ENCODE measurements at regions not wholly inside any gene's neighbourhood (a gene's known extent, or its start where the extent isn't known, plus 50 kb on each side); places are given as distances from the start of the nearest gene placed in this dataset.
A peak's percentile ranks its signal among the peaks of the same experiment; 100 is the strongest.

DNA sequence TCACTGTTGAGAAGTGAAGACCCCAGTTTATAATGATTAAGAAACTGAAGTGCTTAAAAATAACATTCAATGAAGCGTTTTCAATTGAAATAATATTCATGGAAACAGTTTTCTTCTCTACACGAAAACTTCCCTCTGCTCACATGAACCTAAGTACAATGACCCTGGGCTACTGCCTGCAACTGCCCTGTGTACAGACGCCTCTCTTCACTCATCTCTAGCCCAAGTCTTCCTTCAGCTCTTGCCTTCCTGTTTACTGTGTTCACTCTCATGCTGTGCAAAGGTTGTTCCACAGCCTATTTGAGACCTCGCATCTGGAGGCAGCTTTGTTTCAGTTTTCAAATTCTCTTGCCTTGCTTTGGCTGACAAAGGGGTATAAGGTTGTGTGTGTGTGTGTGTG lies 100.8 kb downstream of the GRIN2B start:
- Histone ChIP-seq H3K9ac (ENCODE audit: low read depth in 1 of 2, low read length in 2 of 2) (no peak overlapping the region), H3K27me3 (ENCODE audit: control insufficient read depth in 4 of 4, insufficient read depth in 4 of 4, low read length in 3 of 4) (peaks cover 0 to 4% (median 0%) of the 10 kb centered on the region in 4 donors), H3K4me3 (ENCODE audit: low read depth in 1 of 3, low read length in 3 of 3) (no peak overlapping the region), H3K4me1 (ENCODE audit: control insufficient read depth in 4 of 4, insufficient read depth in 4 of 4, low read length in 3 of 4) (no peaks in the 10 kb centered on the region), H3K27ac (ENCODE audit: low read depth in 1 of 2, low read length in 2 of 2) (no peak overlapping the region), H3K36me3 (ENCODE audit: control insufficient read depth in 4 of 4, insufficient read depth in 3 of 4, low read depth in 1 of 4, low read length in 3 of 4) (no peaks in the 10 kb centered on the region), H3K9me3 (ENCODE audit: control insufficient read depth in 4 of 4, low read length in 3 of 4) (no peaks in the 10 kb centered on the region)
- TF ChIP-seq RXRA (IDR thresholded peaks at IDR 0.05) (peak; percentile 72 to 74), GABPA (IDR thresholded peaks at IDR 0.05 in 1 of 2, conservative IDR thresholded peaks at IDR 0.05 in 1 of 2) (no peak)
- TF ChIP-seq, protein P1, sequence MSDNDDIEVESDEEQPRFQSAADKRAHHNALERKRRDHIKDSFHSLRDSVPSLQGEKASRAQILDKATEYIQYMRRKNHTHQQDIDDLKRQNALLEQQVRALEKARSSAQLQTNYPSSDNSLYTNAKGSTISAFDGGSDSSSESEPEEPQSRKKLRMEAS (IDR thresholded peaks at IDR 0.05), result no peak
- TF ChIP-seq, protein P2, sequence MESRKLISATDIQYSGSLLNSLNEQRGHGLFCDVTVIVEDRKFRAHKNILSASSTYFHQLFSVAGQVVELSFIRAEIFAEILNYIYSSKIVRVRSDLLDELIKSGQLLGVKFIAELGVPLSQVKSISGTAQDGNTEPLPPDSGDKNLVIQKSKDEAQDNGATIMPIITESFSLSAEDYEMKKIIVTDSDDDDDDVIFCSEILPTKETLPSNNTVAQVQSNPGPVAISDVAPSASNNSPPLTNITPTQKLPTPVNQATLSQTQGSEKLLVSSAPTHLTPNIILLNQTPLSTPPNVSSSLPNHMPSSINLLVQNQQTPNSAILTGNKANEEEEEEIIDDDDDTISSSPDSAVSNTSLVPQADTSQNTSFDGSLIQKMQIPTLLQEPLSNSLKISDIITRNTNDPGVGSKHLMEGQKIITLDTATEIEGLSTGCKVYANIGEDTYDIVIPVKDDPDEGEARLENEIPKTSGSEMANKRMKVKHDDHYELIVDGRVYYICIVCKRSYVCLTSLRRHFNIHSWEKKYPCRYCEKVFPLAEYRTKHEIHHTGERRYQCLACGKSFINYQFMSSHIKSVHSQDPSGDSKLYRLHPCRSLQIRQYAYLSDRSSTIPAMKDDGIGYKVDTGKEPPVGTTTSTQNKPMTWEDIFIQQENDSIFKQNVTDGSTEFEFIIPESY (IDR thresholded peaks at IDR 0.05), result no peak
- 30% methylated on average over 4 of the region's 4 CpGs for WGBS
- DNase-seq (ENCODE audit: low spot score), result no peak

DNA sequence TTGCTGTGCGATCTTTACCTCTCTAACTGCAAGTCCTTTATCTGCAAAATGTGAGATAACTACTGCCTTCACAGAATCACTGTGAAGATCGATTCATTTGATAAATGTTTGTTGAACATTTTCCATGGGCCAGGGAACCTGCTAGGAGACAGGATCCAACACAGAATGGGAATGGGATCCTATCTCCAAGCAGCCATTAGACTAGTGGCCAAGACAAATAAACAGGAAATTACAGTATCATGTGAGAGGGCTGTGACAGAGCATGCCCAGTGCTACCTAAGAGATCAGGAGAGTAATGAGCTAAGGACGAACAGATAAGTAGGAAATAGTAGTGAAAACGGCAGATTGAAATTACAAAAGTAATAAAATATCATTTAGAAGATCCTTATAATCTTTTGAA lies 105.7 kb downstream of the GRIN2B start:
- Histone ChIP-seq H3K4me1 (ENCODE audit: control insufficient read depth in 4 of 4, insufficient read depth in 4 of 4, low read length in 3 of 4) (no peaks in the 10 kb centered on the region), H3K9me3 (ENCODE audit: control insufficient read depth in 4 of 4, low read length in 3 of 4) (no peaks in the 10 kb centered on the region), H3K4me3 (ENCODE audit: low read depth in 1 of 3, low read length in 3 of 3) (no peak overlapping the region), H3K36me3 (ENCODE audit: control insufficient read depth in 4 of 4, insufficient read depth in 3 of 4, low read depth in 1 of 4, low read length in 3 of 4) (no peaks in the 10 kb centered on the region), H3K27me3 (ENCODE audit: control insufficient read depth in 4 of 4, insufficient read depth in 4 of 4, low read length in 3 of 4) (no peaks in the 10 kb centered on the region), H3K27ac (ENCODE audit: low read depth in 1 of 2, low read length in 2 of 2) (no peak overlapping the region), H3K9ac (ENCODE audit: low read depth in 1 of 2, low read length in 2 of 2) (no peak overlapping the region)
- 78% methylated on average over 4 of the region's 4 CpGs for WGBS
- TF ChIP-seq RAD21 (IDR thresholded peaks at IDR 0.05) (no peak), HNF4G (IDR thresholded peaks at IDR 0.05) (no peak), SP1 (IDR thresholded peaks at IDR 0.05) (no peak)
- DNase-seq (ENCODE audit: low spot score), result no peak

DNA sequence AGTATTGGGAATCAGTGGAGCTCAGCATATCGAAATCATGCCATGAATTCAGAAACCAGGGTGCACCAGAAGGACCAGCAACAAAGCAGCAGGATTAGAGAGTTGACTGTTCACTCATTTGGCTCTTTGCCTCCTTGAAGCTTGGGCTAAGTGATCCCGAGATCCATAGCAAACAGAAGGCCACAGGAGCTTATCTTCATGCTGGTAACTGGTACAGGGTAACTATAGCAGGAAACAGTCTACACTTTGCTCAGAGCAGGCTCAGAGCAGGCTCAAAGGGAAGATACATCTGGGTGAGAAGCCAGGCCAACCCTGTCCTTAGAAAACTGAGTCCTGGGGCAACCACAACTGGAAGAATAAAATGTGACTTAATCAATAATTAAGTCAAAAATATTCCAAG lies 111.1 kb downstream of the GRIN2B start:
- H3K9ac ChIP-seq (ENCODE audit: low read depth in 1 of 2, low read length in 2 of 2), result no peak overlapping the region
- H3K9me3 ChIP-seq (ENCODE audit: control insufficient read depth in 4 of 4, low read length in 3 of 4), result no peaks in the 10 kb centered on the region
- no peak overlapping the region for H3K27ac ChIP-seq (ENCODE audit: low read depth in 1 of 2, low read length in 2 of 2)
- no peaks in the 10 kb centered on the region for H3K4me1 ChIP-seq (ENCODE audit: control insufficient read depth in 4 of 4, insufficient read depth in 4 of 4, low read length in 3 of 4)
- no peak for TF ChIP-seq RAD21 (IDR thresholded peaks at IDR 0.05)
- no peak for TF ChIP-seq SP1 (IDR thresholded peaks at IDR 0.05)
- TF ChIP-seq, protein P1 (IDR thresholded peaks at IDR 0.05), result no peak
- TF ChIP-seq, protein P3, sequence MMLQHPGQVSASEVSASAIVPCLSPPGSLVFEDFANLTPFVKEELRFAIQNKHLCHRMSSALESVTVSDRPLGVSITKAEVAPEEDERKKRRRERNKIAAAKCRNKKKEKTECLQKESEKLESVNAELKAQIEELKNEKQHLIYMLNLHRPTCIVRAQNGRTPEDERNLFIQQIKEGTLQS (IDR thresholded peaks at IDR 0.05), result no peak
- no peak for TF ChIP-seq YY1 (IDR thresholded peaks at IDR 0.05)
- TF ChIP-seq, protein P2 (IDR thresholded peaks at IDR 0.05), result no peak
- TF ChIP-seq JUND (IDR thresholded peaks at IDR 0.05), result no peak
- no peak for TF ChIP-seq TAF1 (conservative IDR thresholded peaks at IDR 0.05)
- TF ChIP-seq FOXA2 (IDR thresholded peaks at IDR 0.05), result no peak
- no peak for TF ChIP-seq HNF4G (IDR thresholded peaks at IDR 0.05)
- no peak for TF ChIP-seq FOXA1 (IDR thresholded peaks at IDR 0.05)
- no peak for TF ChIP-seq EGR1 (IDR thresholded peaks at IDR 0.05; ENCODE audit: low read depth in 2 of 2)
- no peak for TF ChIP-seq NR2F2 (IDR thresholded peaks at IDR 0.05)
- TF ChIP-seq RXRA (IDR thresholded peaks at IDR 0.05), result no peak
- TF ChIP-seq, protein P4, sequence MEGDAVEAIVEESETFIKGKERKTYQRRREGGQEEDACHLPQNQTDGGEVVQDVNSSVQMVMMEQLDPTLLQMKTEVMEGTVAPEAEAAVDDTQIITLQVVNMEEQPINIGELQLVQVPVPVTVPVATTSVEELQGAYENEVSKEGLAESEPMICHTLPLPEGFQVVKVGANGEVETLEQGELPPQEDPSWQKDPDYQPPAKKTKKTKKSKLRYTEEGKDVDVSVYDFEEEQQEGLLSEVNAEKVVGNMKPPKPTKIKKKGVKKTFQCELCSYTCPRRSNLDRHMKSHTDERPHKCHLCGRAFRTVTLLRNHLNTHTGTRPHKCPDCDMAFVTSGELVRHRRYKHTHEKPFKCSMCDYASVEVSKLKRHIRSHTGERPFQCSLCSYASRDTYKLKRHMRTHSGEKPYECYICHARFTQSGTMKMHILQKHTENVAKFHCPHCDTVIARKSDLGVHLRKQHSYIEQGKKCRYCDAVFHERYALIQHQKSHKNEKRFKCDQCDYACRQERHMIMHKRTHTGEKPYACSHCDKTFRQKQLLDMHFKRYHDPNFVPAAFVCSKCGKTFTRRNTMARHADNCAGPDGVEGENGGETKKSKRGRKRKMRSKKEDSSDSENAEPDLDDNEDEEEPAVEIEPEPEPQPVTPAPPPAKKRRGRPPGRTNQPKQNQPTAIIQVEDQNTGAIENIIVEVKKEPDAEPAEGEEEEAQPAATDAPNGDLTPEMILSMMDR (IDR thresholded peaks at IDR 0.05; ENCODE audit: low read depth, low read length, missing input control), result no peak
- TF ChIP-seq, protein P5, sequence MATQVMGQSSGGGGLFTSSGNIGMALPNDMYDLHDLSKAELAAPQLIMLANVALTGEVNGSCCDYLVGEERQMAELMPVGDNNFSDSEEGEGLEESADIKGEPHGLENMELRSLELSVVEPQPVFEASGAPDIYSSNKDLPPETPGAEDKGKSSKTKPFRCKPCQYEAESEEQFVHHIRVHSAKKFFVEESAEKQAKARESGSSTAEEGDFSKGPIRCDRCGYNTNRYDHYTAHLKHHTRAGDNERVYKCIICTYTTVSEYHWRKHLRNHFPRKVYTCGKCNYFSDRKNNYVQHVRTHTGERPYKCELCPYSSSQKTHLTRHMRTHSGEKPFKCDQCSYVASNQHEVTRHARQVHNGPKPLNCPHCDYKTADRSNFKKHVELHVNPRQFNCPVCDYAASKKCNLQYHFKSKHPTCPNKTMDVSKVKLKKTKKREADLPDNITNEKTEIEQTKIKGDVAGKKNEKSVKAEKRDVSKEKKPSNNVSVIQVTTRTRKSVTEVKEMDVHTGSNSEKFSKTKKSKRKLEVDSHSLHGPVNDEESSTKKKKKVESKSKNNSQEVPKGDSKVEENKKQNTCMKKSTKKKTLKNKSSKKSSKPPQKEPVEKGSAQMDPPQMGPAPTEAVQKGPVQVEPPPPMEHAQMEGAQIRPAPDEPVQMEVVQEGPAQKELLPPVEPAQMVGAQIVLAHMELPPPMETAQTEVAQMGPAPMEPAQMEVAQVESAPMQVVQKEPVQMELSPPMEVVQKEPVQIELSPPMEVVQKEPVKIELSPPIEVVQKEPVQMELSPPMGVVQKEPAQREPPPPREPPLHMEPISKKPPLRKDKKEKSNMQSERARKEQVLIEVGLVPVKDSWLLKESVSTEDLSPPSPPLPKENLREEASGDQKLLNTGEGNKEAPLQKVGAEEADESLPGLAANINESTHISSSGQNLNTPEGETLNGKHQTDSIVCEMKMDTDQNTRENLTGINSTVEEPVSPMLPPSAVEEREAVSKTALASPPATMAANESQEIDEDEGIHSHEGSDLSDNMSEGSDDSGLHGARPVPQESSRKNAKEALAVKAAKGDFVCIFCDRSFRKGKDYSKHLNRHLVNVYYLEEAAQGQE (IDR thresholded peaks at IDR 0.05), result no peak
- TF ChIP-seq GABPA (IDR thresholded peaks at IDR 0.05 in 1 of 2, conservative IDR thresholded peaks at IDR 0.05 in 1 of 2), result no peak
- TF ChIP-seq HNF4A (conservative IDR thresholded peaks at IDR 0.05), result no peak
- H3K4me3 ChIP-seq (ENCODE audit: low read depth in 1 of 3, low read length in 3 of 3), result no peak overlapping the region
- H3K27me3 ChIP-seq (ENCODE audit: control insufficient read depth in 4 of 4, insufficient read depth in 4 of 4, low read length in 3 of 4), result no peaks in the 10 kb centered on the region
- 75% methylated on average over 2 of the region's 2 CpGs for WGBS
- no peaks in the 10 kb centered on the region for H3K36me3 ChIP-seq (ENCODE audit: control insufficient read depth in 4 of 4, insufficient read depth in 3 of 4, low read depth in 1 of 4, low read length in 3 of 4)
- DNase-seq (ENCODE audit: low spot score), result no peak

Measured in liver (tissue), 8 donors.